ENCODE measurements at regions not wholly inside any gene's neighbourhood (a gene's known extent, or its start where the extent isn't known, plus 50 kb on each side); places are given as distances from the start of the nearest gene placed in this dataset.

- H3K9me3 ChIP-seq (ENCODE audit: control insufficient read depth in 4 of 4, insufficient read depth in 3 of 4, low read length in 3 of 4): peaks cover 0 to 2% (median 0%) of the 10 kb centered on the region in 4 donors
- WGBS, 2 donors: 85 to 92% methylated on average over 2 of the region's 2 CpGs
- no peaks in the 10 kb centered on the region for H3K36me3 ChIP-seq (ENCODE audit: control insufficient read depth in 4 of 4, insufficient read depth in 4 of 4, low read length in 4 of 4)
- H3K27ac ChIP-seq (ENCODE audit: low read depth in 1 of 2, low read length in 1 of 2): no peak overlapping the region
- DNase-seq (no peak), ATAC-seq (ENCODE audit: insufficient read depth, low FRiP score) (no peak)
- TF ChIP-seq CTCF (IDR thresholded peaks at IDR 0.05; ENCODE audit: control extremely low read depth, extremely low read depth): no peak
- H3K4me1 ChIP-seq (ENCODE audit: control insufficient read depth in 5 of 5, insufficient read depth in 5 of 5, low read length in 5 of 5): no peaks in the 10 kb centered on the region
- H3K9ac ChIP-seq (ENCODE audit: insufficient read depth in 1 of 2, low read length in 2 of 2): no peak overlapping the region
- no peak overlapping the region for H3K4me3 ChIP-seq
- H3K27me3 ChIP-seq (ENCODE audit: control insufficient read depth in 3 of 3, insufficient read depth in 3 of 3, low read length in 2 of 3): no peaks in the 10 kb centered on the region
Measured at GRCh38 chr6:61592238-61592637, 693.8 kb downstream of the KHDRBS2 start.

- Histone ChIP-seq H3K4me3 (no peak overlapping the region), H3K9ac (ENCODE audit: insufficient read depth in 1 of 2, low read length in 2 of 2) (no peak overlapping the region), H3K36me3 (ENCODE audit: control insufficient read depth in 4 of 4, insufficient read depth in 4 of 4, low read length in 4 of 4) (no peaks in the 10 kb centered on the region), H3K4me1 (ENCODE audit: control insufficient read depth in 5 of 5, insufficient read depth in 5 of 5, low read length in 5 of 5) (no peaks in the 10 kb centered on the region), H3K27me3 (ENCODE audit: control insufficient read depth in 3 of 3, insufficient read depth in 3 of 3, low read length in 2 of 3) (no peaks in the 10 kb centered on the region), H3K27ac (ENCODE audit: low read depth in 1 of 2, low read length in 1 of 2) (no peak overlapping the region), H3K9me3 (ENCODE audit: control insufficient read depth in 4 of 4, insufficient read depth in 3 of 4, low read length in 3 of 4) (peaks cover 0 to 2% (median 1%) of the 10 kb centered on the region in 4 donors)
- DNase-seq (peak in 1 of 3 donors; percentile 11), ATAC-seq (ENCODE audit: insufficient read depth, low FRiP score) (no peak)
- TF ChIP-seq CTCF (IDR thresholded peaks at IDR 0.05; ENCODE audit: control extremely low read depth, extremely low read depth): no peak
- WGBS, 2 donors: 82 to 85% methylated on average over 3 of the region's 3 CpGs
Measured at GRCh38 chr6:61586934-61587537, 699.0 kb downstream of the KHDRBS2 start.

GRCh38 chr6:61585504-61585903, 700.5 kb downstream of the KHDRBS2 start:
- WGBS, 2 donors: 0% methylated on average over 2 of the region's 2 CpGs
- no peak for TF ChIP-seq CTCF (IDR thresholded peaks at IDR 0.05; ENCODE audit: control extremely low read depth, extremely low read depth)
- Histone ChIP-seq H3K4me1 (ENCODE audit: control insufficient read depth in 5 of 5, insufficient read depth in 5 of 5, low read length in 5 of 5) (no peaks in the 10 kb centered on the region), H3K27me3 (ENCODE audit: control insufficient read depth in 3 of 3, insufficient read depth in 3 of 3, low read length in 2 of 3) (no peaks in the 10 kb centered on the region), H3K4me3 (no peak overlapping the region), H3K27ac (ENCODE audit: low read depth in 1 of 2, low read length in 1 of 2) (no peak overlapping the region), H3K9ac (ENCODE audit: insufficient read depth in 1 of 2, low read length in 2 of 2) (no peak overlapping the region), H3K9me3 (ENCODE audit: control insufficient read depth in 4 of 4, insufficient read depth in 3 of 4, low read length in 3 of 4) (peaks cover 0 to 2% (median 1%) of the 10 kb centered on the region in 4 donors), H3K36me3 (ENCODE audit: control insufficient read depth in 4 of 4, insufficient read depth in 4 of 4, low read length in 4 of 4) (no peaks in the 10 kb centered on the region)
- no peak for DNase-seq
- ATAC-seq (ENCODE audit: insufficient read depth, low FRiP score): no peak

GRCh38 chr6:61562098-61562497, 723.9 kb downstream of the KHDRBS2 start:
- H3K4me1 ChIP-seq (ENCODE audit: control insufficient read depth in 5 of 5, insufficient read depth in 5 of 5, low read length in 5 of 5): no peaks in the 10 kb centered on the region
- H3K27me3 ChIP-seq (ENCODE audit: control insufficient read depth in 3 of 3, insufficient read depth in 3 of 3, low read length in 2 of 3): no peaks in the 10 kb centered on the region
- 64 to 73% methylated on average over 1 of the region's 1 CpG for WGBS, 2 donors
- no peak for TF ChIP-seq CTCF (IDR thresholded peaks at IDR 0.05; ENCODE audit: control extremely low read depth, extremely low read depth)
- H3K36me3 ChIP-seq (ENCODE audit: control insufficient read depth in 4 of 4, insufficient read depth in 4 of 4, low read length in 4 of 4): no peaks in the 10 kb centered on the region
- DNase-seq (no peak), ATAC-seq (ENCODE audit: insufficient read depth, low FRiP score) (no peak)
- peaks cover 0 to 13% (median 2%) of the 10 kb centered on the region in 4 donors for H3K9me3 ChIP-seq (ENCODE audit: control insufficient read depth in 4 of 4, insufficient read depth in 3 of 4, low read length in 3 of 4)
- H3K27ac ChIP-seq (ENCODE audit: low read depth in 1 of 2, low read length in 1 of 2): no peak overlapping the region
- H3K9ac ChIP-seq (ENCODE audit: insufficient read depth in 1 of 2, low read length in 2 of 2): no peak overlapping the region
- no peak overlapping the region for H3K4me3 ChIP-seq
